HG03045 (cell line): ENCODE measurements at regions not wholly inside any gene's neighbourhood (a gene's known extent, or its start where the extent isn't known, plus 50 kb on each side); places are given as distances from the start of the nearest gene placed in this dataset.
A peak's percentile ranks its signal among the peaks of the same experiment; 100 is the strongest.

Source experiments
- ATAC-seq: cut with Tn5 transposase; IDR thresholded peaks from one replicate; pipeline ENCODE4 v1.9.1; 2021; ENCODE audit warnings: mild to moderate bottlenecking, moderate library complexity; ENCODE audit not compliant: unreplicated experiment

DNA sequence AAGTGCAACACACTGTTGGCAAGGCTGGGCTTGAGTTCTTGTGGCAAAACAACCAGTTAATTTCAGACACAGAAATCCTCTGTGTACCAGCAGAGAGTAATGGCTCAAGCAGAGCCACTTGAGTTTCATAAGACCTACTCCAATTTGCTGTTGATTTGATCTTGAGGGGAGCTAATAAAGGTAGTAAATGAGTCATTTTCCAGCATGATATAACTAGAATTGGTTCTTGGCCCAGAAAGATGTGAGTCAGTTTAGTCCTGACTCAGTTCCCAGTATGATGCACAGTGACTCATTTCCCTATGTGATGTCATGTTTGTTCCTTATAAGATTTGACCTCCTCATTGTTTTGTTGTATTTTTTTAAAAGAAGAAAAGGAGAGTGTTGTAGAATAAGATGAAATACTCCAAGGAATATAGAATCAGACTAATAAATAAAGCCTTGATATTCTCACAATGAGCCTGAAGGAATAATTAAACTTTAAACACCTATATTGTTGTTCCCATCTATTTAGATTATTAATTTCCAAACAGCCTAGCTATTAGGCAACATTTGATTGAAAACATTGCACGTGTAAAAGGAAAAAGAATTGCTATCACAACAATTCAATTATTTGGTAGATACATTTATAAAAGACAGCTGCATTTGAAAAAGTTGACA is 186.2 kb downstream of the REEP3 start:
- ATAC-seq = peak; percentile 85

DNA sequence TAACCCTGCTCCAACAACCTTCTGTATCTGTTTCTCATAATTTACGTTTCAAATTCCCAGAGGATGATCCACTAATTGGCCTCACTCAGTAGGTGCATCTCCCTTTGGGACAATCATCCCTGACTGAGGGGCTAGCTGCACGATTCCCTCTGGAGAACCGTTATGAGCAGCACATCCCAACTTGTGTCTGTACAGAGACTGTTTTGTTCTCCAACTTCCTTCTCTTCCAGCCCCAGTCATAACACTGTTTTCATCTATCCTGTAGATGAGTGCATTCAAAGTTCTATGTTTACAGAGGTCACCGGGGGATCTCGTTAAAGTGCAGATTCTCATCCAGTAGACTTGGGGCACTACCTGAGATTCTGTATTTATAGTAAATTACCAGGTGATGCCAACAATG is 187.2 kb downstream of the REEP3 start:
- no peak for ATAC-seq

- ATAC-seq = no peak
Observed at GRCh38 chr10:63710703-63711102, 189.5 kb downstream of the REEP3 start.

DNA sequence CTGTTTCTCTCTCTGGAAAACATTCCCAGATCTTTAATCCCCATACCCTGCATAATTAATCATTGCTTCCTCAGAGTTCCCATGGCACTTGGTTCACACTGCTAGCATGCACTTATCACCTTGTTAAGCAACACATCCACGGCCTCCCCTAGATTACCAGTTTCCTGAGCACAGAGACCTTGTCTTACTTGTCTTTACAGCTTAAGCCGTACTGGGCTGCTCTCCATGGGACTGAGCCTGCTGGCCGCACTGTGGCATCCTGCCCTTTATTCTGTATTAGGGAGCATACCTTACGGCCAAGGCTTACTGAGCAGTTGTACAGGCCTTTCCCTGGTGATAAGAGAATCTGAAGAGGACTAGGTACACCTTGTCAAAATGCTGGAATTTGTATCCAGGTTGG is 190.2 kb downstream of the REEP3 start:
- ATAC-seq = no peak

- ATAC-seq = no peak
Observed at GRCh38 chr10:63711867-63712716, 190.9 kb downstream of the REEP3 start.

- no peak for ATAC-seq
Observed at GRCh38 chr10:63712717-63713115, 191.5 kb downstream of the REEP3 start.

DNA sequence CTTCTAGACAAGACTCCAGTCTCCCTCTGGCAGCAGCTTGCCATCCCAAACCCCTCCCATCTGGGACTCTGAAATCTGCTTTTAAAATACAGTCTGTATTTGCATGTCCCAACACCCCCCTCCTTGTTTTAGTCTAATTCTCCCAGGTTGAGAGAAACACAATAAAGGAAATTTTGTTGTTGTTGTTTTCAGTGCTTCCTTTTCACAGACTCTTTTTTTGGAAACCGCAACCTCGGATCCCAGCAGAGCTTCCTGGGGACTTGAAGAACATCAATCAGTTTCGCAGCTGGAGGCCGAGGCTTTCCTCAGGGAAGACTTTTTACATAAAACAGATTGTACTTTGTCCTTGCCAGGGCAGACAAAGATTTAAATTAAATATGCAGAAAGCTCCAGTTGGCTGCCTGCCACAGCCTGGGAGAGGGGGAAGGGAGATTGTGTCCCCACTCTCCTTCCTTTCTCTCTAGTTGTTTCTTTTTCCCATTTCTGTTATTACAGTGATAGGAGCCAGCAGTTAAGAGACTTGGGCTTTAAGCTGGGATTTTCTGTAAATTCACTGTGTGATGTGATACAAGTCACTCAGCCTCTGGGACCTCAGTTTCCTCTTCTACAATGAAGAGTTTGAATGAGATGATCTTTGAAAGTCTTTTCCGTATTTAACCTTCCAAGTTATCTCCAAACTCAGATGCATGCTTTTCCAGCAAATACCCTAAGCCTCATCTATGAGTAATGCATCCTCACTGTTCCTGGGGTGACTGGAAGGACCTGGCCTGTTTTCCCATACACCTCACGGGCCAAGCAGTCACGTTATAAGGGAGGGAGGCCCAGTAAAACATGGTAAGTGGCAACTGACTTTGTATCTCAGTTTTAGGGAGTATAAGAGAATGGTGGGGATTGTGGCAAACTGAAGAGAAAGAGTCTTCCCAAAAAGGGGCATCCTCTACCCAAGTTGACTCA is 192.3 kb downstream of the REEP3 start:
- no peak for ATAC-seq

- ATAC-seq = no peak
Observed at GRCh38 chr10:63716016-63716580, 194.9 kb downstream of the REEP3 start.

GRCh38 chr10:63717027-63717715 is 196.0 kb downstream of the REEP3 start:
- no peak for ATAC-seq

GRCh38 chr10:63718006-63718405 is 196.8 kb downstream of the REEP3 start:
- ATAC-seq = no peak

GRCh38 chr10:63718421-63718820 is 197.2 kb downstream of the REEP3 start:
- no peak for ATAC-seq

GRCh38 chr10:63719226-63719856 is 198.1 kb downstream of the REEP3 start:
- ATAC-seq = no peak

- no peak for ATAC-seq
Observed at GRCh38 chr10:63720072-63720537, 198.9 kb downstream of the REEP3 start.

- ATAC-seq = no peak
Observed at GRCh38 chr10:63720676-63721075, 199.5 kb downstream of the REEP3 start.

DNA sequence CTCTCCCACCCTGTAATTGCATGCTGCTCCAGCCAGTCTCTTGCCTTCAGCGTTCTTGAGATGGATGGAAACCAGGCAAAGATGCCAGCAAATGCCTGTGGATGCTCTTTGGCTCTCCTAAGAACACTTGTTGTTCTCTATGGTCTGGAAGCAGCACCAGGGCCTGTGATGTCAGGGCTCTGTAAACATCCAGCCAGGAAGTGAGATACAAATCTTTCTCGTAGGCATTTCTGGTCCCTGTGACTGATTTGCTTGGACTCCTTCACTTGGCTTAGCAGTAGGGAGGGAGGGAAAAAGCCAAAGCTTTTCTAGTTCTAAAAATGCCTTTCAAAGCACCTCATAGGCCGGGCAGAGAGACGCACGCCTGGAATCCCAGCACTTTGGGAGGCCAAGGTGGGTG is 201.3 kb downstream of the REEP3 start:
- ATAC-seq = no peak

DNA sequence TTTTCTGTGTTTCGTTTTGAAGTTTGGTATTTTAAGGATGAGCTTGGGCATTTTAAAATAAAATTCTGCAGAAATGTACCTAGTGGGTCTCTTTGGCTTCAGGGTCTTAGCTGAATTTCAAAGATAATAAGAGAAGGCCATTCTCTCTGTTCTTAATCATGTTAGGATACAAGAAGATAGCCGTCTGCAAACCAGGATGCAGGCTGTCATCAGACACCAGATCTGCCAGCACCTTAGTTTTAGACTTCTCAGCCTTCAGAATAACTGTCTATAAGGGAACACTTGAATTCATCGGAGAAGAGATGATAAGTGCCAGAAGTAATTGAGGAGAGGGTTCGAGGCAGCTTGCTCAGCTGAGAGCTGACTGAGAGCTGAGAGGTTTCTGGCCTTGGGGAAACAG is 202.1 kb downstream of the REEP3 start:
- no peak for ATAC-seq

DNA sequence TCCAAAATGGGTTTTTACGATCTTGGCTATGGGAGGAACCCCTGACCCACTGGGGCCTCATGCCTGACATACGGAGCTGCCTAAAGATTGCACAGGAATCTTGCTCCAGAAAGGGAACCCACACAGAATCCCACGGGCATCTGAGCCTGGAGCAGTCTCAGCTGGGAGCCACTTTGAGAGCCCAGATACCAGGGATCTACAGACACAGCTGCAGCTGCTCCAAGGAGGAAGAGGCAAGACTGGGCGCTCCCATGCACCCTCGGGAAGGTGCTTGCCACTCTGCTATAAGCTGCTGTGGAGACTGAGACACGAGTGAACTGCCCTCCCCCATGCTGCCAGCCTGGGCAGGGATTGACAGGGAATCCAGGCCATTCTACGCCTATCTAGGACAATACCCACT is 202.5 kb downstream of the REEP3 start:
- no peak for ATAC-seq

GRCh38 chr10:63724922-63725321 is 203.7 kb downstream of the REEP3 start:
- ATAC-seq = no peak

GRCh38 chr10:63726867-63727266 is 205.7 kb downstream of the REEP3 start:
- no peak for ATAC-seq

- ATAC-seq = no peak
Observed at GRCh38 chr10:63727636-63728035, 206.4 kb downstream of the REEP3 start.
